Neural progenitor cell (in vitro differentiated cells): ENCODE measurements at regions not wholly inside any gene's neighbourhood (a gene's known extent, or its start where the extent isn't known, plus 50 kb on each side); places are given as distances from the start of the nearest gene placed in this dataset.

Source experiments
- CTCF ChIP-seq: fragments of 200-600 bp; sonication (generic); IDR thresholded peaks from 2 replicates; pipeline ENCODE4 v1.5.1; 2017; ENCODE audit warnings: antibody characterized with exemption, mild to moderate bottlenecking
- EZH2 ChIP-seq: fragments of 200-600 bp; sonication (generic); IDR thresholded peaks from 2 replicates; pipeline ENCODE4 v1.6.1; 2017; ENCODE audit warnings: antibody characterized with exemption, mild to moderate bottlenecking, moderate library complexity

- TF ChIP-seq CTCF (no peak), EZH2 (no peak)
Measured at GRCh38 chrX:39298821-39299220, 497.6 kb downstream of the MID1IP1 start.
